Stimulated activated naive CD4-positive, alpha-beta T cell (primary cell): ENCODE measurements at regions not wholly inside any gene's neighbourhood (a gene's known extent, or its start where the extent isn't known, plus 50 kb on each side); places are given as distances from the start of the nearest gene placed in this dataset.

Experiments
- DNase-seq, 6 experiments: peaks; one replicate each; lab custom pipeline; 2025; lab: John Stamatoyannopoulos, UW

DNA sequence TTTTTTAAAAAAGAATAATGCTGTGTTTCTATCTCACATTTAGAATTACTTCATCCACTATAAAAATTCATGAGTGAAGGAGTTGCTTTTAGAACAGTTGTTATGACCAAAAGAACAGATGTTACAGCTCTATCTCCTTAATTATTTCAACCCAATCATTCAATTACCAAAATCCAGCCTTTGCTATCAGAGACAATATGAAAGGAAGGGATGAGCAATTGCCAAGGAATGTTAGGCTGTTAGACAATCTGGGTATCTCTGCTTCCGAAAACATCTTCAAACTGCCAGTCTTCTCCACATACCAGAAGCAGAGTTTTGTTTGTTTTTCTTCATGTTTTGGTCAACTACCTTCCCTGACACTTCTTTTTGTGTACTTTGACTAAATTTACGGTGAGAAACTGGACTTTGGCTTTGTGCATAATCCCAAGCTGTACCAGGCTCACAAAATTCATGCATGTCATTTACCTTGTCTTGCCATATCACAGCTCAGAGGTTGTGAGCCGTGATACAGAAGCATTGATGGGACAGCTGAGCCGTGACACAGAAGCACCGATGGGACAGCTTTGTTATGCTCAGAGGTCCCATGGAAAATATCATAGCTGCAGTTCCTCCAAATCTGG lies 405.5 kb downstream of the KIF4B start:
- DNase-seq, result no peak

DNA sequence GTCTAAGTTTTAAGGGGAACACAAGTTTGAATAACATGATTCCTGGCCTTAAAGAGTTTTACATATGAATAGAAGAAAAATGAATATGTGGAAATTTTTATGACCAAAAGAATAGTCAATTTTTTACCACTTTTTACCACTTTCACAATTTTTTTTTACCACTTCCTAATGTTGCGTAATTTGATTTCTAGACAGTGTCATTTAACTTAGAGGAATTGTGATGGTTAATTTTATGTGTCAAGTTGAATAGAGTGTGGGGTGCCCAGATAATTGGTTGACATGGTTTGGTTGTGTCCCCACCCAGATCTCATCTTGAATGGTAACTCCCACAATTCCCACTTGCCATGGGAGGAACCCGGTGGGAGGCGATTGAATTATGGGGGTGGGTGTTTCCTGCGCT lies 416.6 kb downstream of the KIF4B start:
- DNase-seq, result no peak

DNA sequence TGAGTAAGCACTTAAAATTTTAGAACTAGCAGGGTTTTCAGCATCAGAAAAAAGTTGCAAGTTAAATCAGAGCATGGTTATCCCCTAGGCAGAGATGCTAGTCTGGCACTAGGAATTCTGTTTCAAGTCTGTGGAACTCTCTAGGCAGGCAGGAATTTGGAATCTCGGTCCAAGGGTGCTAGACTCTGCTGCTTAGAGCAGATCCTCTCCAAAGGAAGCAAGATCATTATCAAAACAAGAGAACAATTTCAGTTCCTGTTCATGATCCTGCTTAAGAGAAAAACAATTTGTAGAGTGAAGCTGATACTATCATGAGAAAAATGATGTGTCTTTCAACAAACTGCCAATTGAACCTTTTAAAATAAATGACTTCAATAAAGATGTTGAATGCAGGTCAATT lies 420.7 kb downstream of the KIF4B start:
- DNase-seq, result no peak

DNA sequence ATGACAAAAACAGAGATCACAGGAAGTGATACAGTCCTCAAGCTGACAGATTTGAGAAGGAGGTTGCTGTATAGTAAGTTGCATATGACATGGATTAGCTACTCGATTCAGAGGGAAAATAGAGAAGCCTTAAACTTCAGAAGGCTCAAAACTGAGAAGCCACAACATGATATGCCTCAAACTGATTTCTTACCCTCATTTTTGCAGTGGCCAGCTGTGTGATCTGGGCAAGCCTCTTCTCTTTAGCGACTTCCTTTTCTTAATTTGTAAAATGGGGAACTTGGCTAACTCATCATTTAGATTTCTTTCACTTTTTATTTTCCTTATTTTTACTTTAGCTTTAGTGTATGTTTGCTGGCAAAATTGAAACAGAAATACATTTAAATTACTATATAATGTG lies 421.1 kb downstream of the KIF4B start:
- no peak for DNase-seq

DNA sequence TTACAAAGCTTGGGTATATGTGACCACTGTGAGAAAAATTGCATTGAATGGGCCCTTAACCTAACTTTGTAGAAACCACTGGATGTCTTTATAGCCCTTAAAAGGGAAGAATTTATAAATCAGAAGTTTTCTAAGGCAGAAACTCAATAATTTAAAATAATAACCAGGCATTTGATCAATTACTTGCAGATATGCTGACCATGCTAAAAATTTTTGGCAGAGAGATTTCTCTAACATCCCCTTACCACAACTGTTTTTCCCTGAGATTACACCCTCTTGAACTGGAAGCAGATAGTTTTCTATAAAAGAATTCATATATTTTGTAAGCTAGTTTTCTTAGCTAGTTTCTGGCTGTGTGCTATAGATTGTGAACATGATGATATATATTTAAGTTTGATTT lies 428.3 kb downstream of the KIF4B start:
- DNase-seq, result no peak

DNA sequence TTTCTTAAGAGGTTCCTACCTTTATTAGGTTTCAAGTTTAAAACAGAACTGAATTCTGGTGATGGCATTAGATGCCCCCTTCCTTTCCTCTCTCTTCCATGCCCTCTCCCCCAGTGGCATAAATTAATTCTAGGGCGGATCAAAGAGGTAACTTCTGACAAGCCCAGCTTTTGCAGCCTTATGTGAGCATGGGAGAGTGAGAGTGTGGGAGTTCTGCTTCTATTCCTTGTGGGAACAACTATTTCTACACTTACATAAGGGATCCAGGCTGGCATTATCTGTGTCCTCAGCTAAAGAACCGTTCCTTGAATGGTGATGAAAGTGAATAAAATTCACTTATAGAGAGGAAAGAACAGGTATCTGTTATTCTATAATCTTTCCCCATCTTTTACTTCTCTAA lies 437.6 kb downstream of the KIF4B start:
- DNase-seq, result no peak

DNA sequence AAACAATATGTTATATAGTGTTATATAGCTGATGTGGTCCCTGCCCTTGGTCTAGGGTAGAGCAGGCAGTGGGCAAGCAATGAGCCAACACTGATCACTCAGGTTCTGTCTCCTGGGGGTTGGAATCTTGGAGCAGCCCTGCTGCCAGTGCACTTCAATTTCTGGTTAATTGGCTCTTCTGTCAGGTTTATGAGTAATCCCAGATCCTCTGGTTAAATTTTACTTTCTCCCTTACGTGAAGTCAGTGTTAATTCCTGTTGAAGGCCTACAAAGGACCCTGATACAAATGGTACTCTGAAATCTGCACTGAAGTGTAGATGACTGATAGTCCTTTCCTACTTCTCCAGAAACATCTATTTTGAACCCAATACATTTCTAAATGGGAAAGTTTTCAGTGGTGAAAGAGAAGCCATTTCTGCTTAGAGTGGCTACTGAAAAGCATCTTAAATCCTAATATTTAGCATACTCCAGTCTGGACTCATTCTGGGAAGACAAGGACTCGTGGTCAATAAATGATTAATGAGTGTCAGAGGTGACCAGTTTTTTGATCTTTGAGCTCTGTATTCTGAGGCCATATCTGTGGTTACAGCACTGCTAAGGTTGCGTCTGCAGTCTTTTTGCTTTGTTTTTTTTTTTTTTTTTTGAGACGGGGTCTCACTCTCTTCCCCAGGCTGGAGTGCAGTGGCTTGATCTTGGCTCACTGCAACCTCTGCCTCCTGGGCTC lies 442.4 kb downstream of the KIF4B start:
- no peak for DNase-seq

DNA sequence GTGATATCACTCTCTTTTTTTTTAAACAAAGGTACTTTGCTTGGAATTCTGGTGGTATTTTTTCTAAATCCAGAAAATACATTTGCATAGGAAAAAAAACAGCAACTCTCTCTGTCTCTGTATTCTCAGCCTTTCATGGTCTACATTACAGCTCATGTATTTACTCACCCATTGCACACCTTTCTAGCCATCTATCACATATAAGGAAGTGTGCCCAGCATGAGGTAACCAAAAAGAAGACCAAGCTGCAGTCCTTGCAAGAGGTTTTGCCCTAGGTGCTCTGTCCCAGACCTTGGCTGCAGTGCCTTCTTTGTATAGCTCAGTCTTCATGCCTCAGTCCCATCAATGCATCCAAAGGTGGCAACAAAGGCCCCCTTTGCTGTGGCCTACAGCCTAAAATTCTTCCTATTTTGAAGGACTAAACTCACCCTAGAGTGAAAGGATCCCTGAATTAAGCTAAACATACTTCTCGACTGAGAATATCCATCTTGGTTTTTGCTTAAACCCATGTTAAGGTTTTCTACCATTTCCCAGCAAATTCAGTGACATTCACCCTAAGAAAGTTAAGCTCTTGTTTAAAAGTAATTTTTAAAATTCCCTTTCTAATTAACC lies 446.4 kb downstream of the KIF4B start:
- no peak for DNase-seq

DNA sequence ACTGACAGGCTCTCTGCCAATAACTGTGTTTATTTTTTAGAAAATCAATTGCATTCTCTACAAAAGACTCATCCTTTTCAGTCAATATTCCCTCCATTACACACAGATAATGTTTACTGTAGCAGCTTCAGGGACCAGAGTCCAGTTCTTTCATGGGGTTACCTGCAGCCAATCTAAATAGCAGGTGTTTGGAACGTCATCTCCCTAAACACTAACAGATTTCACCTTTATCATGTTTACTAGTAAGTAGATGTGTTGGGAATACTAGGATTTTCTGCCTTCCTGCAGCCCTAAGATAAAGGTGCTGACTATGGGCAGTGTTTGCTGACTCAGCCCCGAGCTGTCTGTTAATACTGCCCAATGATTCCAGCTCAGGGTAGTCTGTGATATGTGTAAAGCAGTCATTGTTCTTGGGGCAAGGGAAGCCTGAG lies 447.0 kb downstream of the KIF4B start:
- no peak for DNase-seq

DNA sequence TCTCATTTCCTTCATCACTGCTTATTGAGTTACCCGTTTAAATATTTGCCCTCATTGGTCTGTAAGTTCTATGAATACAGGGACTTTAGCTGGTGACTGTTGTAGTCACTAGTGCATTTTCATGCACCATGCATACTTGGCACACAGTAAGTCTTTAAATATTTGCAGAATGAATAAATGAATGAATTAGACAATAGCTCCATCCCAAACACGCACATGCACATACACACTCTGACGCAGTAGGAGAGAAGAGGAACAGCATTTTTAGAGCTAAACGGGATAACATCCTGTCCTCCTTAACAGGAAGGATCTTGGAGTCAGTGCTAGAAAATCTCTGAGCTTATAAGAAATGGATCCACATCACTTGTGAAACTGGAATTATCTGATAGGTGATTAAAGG lies 447.7 kb downstream of the KIF4B start:
- no peak for DNase-seq

DNA sequence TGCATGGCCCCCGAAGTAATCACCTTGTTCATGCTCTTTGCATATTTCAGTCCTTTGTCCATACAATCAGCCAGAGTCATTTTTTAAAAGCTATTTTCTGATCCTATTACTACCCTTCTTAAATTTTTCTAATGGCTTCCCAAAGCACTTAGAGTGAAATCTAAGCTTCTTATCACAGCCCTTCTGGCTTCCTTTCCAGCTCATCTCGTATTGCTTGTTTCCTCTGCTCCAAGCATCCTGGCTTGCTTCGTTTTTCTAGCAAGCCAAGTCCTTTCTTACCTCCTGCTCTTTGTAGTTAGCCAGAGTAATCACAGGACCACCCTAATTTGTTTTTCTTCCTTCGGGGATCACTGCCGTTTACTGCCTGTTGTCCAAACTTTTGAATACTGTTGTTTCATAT lies 453.3 kb downstream of the KIF4B start:
- no peak for DNase-seq

DNA sequence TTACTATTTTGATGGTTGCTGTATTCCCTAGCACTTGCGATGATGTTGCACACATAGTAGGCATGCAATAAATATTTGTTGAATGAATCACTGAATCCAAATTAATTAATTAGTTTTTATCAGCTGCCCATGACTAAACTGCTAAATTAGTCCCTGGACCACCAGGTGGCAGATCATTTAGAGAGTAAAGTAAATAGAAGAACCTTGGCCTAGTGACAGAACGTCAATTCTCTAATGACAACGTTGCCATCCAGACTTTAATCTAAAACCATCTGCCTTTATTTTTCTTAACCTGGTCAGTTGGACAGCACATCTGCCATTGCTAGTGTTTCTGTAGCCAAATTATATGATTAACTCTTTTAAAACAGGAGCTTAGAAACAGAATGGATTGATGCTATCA lies 457.5 kb downstream of the KIF4B start:
- no peak for DNase-seq

DNA sequence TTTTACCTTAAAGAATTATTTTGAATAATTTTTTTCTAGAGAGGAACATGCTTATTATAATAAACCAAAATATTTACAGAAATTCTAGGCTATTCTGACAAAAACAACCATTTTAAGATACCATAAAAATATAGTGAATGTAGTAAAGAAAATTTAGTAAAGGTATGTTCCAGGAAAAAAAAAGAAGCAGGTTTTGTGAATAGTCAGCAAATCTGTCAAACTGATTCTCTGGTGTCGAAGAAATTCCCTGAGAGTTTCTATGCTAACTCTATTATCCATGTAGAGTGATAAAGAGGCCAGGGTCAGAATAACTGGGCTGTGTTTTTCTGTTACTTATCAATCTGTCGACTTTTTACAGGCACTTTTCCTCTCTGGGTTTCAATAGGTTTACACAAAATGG lies 459.2 kb downstream of the KIF4B start:
- DNase-seq, result no peak

DNA sequence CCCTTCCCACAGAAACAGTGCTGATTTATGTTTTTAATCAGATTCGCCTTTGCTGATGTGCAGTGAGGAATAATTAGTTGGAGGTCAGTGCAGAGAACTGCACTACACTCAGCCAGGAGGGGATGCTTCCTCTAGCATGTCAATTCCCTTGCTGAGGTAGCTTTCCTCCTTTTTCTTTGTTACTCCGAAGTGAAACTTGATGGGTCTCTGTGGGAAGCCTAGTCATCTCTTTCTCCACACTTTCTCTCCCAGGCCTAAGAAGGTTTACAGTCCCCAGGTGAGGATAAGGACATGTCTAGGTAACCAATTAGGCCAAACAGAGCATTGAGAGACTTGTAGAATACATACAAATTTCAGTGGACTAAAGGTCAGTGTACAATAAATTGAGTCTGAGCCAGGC lies 461.8 kb downstream of the KIF4B start:
- no peak for DNase-seq

DNA sequence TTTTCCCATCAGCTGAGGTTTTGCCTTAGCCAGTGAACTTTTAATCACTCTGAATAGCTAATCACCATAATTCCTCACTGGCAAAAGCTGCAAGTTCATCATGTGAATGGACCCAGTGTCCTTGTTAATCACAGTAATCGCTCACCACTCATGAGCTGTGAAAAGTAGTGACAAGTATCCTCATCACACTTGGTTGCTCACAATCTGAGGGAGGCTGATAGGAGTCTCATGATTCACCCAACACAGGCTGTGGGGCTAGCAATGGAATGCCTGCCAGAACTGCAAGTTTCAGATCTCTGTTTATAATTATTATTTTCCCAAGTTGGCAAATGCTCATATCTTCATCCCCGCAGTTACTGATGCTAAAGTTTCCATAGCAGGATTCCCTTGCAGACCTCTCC lies 467.2 kb downstream of the KIF4B start:
- no peak for DNase-seq

DNA sequence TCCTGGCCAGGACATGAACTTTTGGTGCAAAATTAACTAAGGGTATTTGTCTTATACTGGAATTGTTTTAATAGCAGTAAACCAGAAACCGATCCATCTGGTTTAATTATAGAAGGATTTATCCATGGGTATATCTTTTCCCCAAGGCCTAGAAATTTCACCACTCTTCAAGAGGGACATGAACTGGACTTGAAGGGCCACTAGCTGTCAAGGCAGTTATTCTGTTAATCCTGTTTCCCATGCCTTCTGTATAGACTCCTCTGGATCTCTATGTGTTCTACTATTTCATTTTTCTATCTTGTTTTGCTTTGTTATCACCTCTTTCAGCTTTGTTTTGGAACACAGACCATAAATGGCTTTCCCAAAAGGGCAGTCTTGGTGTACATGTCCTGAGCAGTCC lies 467.6 kb downstream of the KIF4B start:
- DNase-seq, result no peak

DNA sequence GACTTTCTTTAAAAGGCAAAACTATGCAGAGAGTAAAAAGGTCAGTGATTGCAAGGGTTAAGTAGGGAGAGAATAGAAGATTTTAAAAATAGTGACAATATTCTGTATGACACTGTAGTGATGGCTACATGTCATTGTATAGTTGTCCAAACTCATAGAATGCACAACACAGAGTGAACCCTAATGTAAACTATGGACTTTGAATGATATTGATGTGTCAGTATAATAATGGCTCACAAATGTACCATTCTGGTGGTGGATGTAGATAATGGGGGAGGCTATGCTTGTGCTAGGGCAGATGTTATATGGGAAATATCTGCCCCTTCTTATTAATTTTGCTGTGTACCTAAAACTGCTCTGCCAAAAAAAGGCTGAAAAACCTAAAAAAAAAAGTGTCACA lies 468.9 kb downstream of the KIF4B start:
- no peak for DNase-seq

DNA sequence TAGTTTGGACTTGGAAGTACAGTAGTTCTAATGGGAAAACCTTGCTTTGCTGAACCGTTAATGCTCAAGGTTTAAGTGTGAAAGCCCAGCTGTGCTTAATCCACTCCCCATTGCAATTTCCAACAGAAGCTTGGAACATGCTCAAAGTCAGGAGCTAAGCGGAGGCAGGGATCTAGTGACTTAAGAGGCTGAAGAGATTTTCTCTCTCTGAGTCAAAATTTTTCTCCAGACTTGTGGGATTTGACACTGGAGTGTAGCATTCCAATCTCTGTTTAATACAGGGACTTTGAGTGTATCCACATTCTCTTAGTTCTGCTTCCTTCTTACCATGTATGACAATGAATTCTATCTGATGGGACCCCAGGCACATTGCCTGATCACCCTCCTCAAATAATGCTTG lies 471.8 kb downstream of the KIF4B start:
- DNase-seq, result no peak

DNA sequence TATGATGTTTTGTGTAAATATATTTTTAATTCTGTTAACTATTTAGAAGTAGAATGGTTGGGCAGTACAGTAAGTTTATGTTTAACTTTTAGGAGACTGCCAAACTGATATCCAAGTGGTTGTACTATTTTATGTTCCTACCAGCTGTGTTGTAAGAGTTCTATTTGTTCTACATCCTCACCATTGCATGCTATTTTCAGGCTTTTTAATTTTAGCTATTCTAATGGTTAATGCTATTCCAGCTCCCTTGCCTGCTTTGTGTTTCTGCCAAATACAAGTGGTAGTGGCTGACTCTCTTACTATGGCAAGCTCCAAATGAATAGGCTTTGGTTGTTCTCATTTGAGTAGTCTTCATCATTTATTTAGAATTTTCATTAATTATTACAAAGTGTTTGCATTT lies 476.4 kb downstream of the KIF4B start:
- no peak for DNase-seq

DNA sequence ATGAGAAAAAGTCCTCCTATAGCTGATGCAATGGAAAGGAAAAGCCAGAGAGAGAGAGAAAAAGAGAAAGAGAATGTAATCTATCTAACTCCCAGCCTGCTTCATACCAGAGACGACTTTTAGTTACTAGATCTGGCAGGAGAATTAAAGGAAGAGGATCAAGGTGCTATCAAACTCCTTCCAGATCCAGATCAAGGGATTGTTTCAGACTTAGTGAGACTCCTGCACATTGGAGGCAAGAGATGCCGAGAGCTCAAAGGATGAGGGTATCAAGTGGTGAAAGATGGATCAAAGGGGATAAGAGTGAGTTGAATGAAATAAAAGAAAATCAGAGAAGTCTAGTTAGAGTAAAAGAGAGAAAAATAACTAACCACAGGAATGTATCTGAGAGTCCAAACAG lies 478.6 kb downstream of the KIF4B start:
- DNase-seq, result no peak

DNA sequence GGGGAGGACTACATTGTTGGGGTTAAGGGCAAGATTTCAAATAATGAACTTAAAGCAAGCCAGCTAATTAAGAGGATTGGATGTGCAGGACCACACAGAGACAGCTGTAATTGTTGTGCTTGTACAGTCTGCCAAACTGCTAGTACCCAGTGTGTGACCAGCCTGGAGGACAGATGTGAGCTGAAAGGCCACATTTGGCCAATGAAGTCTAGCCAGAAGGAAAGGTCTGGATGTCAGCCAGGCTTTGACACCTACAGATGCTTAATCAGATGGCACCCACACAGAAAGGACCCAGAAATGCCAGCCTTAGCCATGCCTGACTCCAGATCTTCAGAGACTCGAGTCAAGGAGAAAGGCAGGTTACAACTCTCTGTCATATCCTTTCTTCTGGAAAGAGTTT lies 491.1 kb downstream of the KIF4B start:
- DNase-seq, result no peak

DNA sequence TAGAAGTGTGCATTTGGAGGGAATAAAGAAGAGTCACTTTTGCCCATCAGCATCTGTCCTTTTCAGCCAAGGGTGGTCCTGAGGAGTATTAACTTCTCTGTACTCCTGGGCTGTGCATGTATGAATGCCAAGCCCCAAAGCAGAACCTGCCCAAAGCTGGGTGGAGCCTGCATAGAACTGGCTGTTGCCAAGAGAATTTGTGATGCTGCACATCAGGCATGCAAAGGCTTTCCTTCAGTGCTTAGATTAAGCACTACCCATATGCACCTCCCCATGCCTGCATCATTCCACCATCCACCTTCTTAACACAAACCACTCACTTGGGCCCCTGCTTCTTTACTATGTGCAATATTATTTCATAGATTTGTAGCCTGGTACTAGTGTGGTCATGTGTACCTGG lies 493.8 kb downstream of the KIF4B start:
- no peak for DNase-seq

DNA sequence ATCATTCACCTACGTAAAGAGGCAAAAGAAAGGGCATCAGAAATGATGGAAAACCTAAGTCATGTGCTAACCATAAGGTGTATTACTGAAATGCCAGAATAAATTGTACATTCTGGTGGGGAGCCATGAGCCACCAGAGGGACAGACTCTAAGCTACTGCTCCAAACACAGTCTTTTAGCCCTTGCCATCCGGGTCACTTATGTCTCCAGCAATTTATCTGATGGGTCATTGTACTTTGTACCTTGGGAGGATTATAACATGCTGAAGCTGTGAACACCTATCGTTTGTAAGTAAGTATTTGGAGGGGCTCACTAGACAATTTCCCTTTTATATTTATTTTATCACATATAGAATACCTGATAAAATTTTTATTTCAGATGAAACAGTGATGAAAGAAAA lies 495.1 kb downstream of the KIF4B start:
- DNase-seq, result no peak

DNA sequence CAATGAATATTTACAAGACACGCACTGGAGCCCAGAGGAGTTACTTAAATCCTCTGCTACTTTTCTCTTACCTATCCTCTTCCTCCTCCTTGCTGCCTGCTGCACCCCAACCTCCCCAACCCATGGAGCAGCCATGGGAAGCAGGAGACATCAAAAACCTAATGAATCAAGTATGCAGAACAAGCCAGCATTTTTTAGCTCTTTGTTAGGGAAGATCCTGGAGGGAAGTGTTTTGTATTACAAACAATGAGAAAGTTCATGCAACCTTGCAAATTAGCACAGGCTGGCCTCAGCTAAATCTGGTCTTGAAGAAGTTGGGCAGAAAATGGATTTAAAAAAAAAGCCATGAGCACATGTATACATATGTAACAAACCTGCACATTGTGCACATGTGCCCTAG lies 498.8 kb downstream of the KIF4B start:
- no peak for DNase-seq
